ENCODE measurements at regions not wholly inside any gene's neighbourhood (a gene's known extent, or its start where the extent isn't known, plus 50 kb on each side); places are given as distances from the start of the nearest gene placed in this dataset.

- Histone ChIP-seq H3K27me3 (replicated peaks) (peaks cover 35% of the 10 kb centered on the region), H3K27ac (no peak overlapping the region), H3K36me3 (no peaks in the 10 kb centered on the region), H3K9me3 (replicated peaks) (peaks cover 4% of the 10 kb centered on the region; the same call in 1 of the 2 replicates), H3K4me1 (replicated peaks) (no peaks in the 10 kb centered on the region), H3K4me3 (no peak overlapping the region)
- DNase-seq (ENCODE audit: low read depth in 1 of 2, low spot score in 2 of 2): no peak
Observed at GRCh38 chr20:63074631-63075030, 67.9 kb upstream of the BHLHE23 start.

DNA sequence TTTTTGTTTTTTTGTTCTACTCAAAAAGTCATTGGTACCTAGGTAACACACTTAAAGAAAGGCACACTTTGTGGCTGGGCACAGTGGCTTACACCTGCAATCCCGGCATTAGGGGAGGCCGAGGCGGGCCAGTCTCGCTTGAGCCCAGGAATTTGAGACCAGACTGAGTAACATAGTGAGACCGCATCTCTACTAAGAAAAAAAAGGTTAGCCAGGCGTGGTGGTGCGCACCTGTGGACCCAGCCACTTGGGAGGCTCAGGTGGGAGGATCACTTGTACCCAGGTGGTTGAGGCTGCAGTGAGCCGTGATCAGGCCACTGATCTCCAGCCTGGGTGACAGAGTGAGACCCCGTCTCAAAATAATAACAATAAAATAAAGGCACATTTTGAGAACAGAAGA, 67.4 kb upstream of the BHLHE23 start:
- Histone ChIP-seq H3K9me3 (replicated peaks) (0 out of 2 replicates have a peak, but pooled peaks cover 4% of the 10 kb centered on the region), H3K4me3 (no peak overlapping the region), H3K27me3 (replicated peaks) (peaks cover 40% of the 10 kb centered on the region), H3K36me3 (no peaks in the 10 kb centered on the region), H3K4me1 (replicated peaks) (no peaks in the 10 kb centered on the region), H3K27ac (no peak overlapping the region)
- no peak for DNase-seq (ENCODE audit: low read depth in 1 of 2, low spot score in 2 of 2)

- Histone ChIP-seq H3K27me3 (replicated peaks) (peaks cover 45% of the 10 kb centered on the region), H3K36me3 (no peaks in the 10 kb centered on the region), H3K9me3 (replicated peaks) (0 out of 2 replicates have a peak, but pooled peaks cover 4% of the 10 kb centered on the region), H3K27ac (no peak overlapping the region), H3K4me3 (no peak overlapping the region), H3K4me1 (replicated peaks) (no peaks in the 10 kb centered on the region)
- DNase-seq (ENCODE audit: low read depth in 1 of 2, low spot score in 2 of 2): no peak
Observed at GRCh38 chr20:63073738-63074065, 66.9 kb upstream of the BHLHE23 start.

DNA sequence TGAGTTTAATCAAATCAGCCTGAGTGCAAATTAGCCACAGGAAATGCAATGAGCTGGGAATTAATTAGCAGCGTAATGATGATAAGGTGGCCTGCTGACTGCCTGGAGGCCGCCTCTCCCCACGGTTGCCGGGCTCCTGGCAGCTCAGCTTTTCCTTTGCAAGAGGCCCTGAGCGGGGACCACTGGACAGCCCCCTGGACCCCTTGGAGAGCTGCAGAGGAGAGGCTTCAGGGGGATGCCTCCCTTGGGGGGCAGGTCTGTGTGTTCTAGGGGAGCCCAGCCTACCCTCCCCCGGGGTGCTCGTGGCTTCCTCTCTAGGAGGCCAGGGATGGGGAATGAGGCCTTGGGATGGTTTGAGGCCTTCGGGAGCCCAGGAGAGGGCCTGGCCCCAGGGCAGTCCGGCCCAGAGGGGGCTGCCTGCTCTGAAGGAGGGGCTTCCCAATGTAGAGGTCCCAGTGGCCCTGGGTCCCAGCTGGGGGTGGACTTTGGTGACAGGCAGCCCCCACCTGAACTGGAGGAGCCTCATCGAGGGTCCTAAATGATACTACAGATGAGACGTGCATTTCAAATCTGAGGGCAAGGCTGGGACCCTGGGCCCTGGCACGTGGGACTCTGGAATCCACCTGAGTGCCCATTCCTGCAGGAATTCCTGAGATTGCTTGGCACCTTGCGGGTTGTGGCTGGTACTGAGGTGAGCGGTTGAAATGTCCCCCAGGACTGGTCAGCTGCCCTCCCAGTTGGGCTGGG, 66.4 kb upstream of the BHLHE23 start:
- DNase-seq (ENCODE audit: low read depth in 1 of 2, low spot score in 2 of 2): no peak
- Histone ChIP-seq H3K4me3 (no peak overlapping the region), H3K27ac (no peak overlapping the region), H3K4me1 (replicated peaks) (no peaks in the 10 kb centered on the region), H3K27me3 (replicated peaks) (peaks cover 45% of the 10 kb centered on the region), H3K36me3 (no peaks in the 10 kb centered on the region), H3K9me3 (replicated peaks) (0 out of 2 replicates have a peak, but pooled peaks cover 4% of the 10 kb centered on the region)

- Histone ChIP-seq H3K4me1 (replicated peaks) (no peaks in the 10 kb centered on the region), H3K9me3 (replicated peaks) (0 out of 2 replicates have a peak, but pooled peaks cover 2% of the 10 kb centered on the region), H3K36me3 (no peaks in the 10 kb centered on the region), H3K4me3 (no peak overlapping the region), H3K27me3 (replicated peaks) (peaks cover 49% of the 10 kb centered on the region), H3K27ac (no peak overlapping the region)
- DNase-seq (ENCODE audit: low read depth in 1 of 2, low spot score in 2 of 2): no peak
Observed at GRCh38 chr20:63072231-63072791, 65.5 kb upstream of the BHLHE23 start.

- no peak overlapping the region for H3K4me3 ChIP-seq
- H3K27ac ChIP-seq: no peak overlapping the region
- H3K27me3 ChIP-seq (replicated peaks): peaks cover 49% of the 10 kb centered on the region
- no peak for DNase-seq (ENCODE audit: low read depth in 1 of 2, low spot score in 2 of 2)
- 0 out of 2 replicates have a peak, but pooled peaks cover 2% of the 10 kb centered on the region for H3K9me3 ChIP-seq (replicated peaks)
- H3K4me1 ChIP-seq (replicated peaks): no peaks in the 10 kb centered on the region
- H3K36me3 ChIP-seq: no peaks in the 10 kb centered on the region
Observed at GRCh38 chr20:63071541-63072181, 64.9 kb upstream of the BHLHE23 start.

DNA sequence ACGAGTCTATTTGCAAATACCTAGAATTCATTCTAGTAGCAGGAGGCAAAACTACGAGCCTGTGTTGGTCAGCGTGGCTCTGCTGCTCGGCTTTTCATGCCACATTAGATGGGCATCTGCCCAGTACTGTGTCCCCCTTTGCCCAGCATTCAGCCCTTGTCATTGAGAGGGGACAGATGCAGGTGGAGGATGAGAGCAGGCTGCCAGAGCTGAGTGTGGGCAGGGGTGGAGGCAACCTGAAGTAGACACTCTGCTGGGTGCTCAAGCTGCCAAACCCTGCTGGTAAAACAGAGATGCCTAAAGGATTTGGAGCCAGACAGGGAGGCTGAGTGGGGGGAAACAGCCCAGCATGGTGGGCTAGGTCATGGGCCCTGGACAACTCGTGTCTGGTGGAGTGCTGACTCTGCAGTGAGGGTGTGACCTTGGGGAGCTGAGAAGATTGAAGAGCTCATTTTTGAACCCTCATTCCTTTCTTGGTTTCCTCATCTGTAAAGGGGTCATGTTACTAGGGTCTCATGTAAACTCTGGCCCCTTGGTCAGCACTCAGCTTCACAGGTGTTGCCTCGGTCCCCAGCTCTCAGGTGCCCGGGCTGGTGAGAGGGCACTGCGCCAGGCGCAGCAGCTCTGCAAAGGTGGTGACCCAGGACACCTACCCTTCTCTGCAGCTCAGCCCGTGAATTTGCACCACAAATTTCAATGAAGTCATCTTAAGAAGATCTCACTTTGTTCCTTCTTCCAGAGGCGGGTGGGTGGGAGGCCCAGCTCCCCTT, 64.2 kb upstream of the BHLHE23 start:
- no peak overlapping the region for H3K27ac ChIP-seq
- 0 out of 2 replicates have a peak, but pooled peaks cover 2% of the 10 kb centered on the region for H3K9me3 ChIP-seq (replicated peaks)
- no peaks in the 10 kb centered on the region for H3K4me1 ChIP-seq (replicated peaks)
- no peak overlapping the region for H3K4me3 ChIP-seq
- H3K27me3 ChIP-seq (replicated peaks): peaks cover 54% of the 10 kb centered on the region
- no peak for DNase-seq (ENCODE audit: low read depth in 1 of 2, low spot score in 2 of 2)
- H3K36me3 ChIP-seq: no peaks in the 10 kb centered on the region

GRCh38 chr20:63070301-63070625, 63.5 kb upstream of the BHLHE23 start:
- H3K36me3 ChIP-seq: no peaks in the 10 kb centered on the region
- H3K27ac ChIP-seq: no peak overlapping the region
- 0 out of 2 replicates have a peak, but pooled peaks cover 2% of the 10 kb centered on the region for H3K9me3 ChIP-seq (replicated peaks)
- DNase-seq (ENCODE audit: low read depth in 1 of 2, low spot score in 2 of 2): no peak
- no peaks in the 10 kb centered on the region for H3K4me1 ChIP-seq (replicated peaks)
- H3K4me3 ChIP-seq: no peak overlapping the region
- H3K27me3 ChIP-seq (replicated peaks): peaks cover 61% of the 10 kb centered on the region

DNA sequence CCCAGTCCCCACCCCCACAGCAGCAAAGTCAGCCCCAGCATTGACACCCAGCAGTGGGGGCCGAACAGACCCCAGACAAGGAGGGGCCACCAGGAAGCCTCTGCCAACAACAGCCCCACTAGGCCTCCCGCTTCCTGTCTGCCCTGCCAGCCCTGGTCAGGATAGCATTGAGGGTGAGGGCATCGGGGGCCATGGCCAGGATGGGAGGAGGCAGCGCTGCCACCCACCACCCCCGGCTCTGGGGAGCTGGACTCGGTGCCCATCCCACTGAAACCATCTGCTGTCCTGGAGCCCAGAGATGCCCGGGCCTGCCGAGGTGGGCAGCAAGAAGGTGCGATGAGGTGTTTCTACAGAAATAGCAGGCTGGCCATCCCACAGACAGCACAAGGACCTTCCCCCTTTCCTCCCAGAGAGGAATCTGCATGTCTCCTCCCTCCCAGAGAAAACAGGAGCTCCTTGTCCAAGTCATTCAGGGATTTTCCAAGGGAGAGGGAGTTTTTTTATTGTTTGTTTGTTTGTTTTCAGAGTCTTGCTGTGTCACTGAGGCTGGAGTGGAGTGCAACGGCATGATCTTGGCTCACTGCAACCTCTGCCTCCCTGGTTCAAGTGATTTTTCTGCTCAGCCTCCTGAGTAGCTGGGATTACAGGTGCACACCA, 62.1 kb upstream of the BHLHE23 start:
- no peak overlapping the region for H3K27ac ChIP-seq
- peaks cover 70% of the 10 kb centered on the region for H3K27me3 ChIP-seq (replicated peaks)
- 0 out of 2 replicates have a peak, but pooled peaks cover 2% of the 10 kb centered on the region for H3K9me3 ChIP-seq (replicated peaks)
- no peaks in the 10 kb centered on the region for H3K36me3 ChIP-seq
- no peak overlapping the region for H3K4me3 ChIP-seq
- H3K4me1 ChIP-seq (replicated peaks): no peaks in the 10 kb centered on the region
- no peak for DNase-seq (ENCODE audit: low read depth in 1 of 2, low spot score in 2 of 2)

DNA sequence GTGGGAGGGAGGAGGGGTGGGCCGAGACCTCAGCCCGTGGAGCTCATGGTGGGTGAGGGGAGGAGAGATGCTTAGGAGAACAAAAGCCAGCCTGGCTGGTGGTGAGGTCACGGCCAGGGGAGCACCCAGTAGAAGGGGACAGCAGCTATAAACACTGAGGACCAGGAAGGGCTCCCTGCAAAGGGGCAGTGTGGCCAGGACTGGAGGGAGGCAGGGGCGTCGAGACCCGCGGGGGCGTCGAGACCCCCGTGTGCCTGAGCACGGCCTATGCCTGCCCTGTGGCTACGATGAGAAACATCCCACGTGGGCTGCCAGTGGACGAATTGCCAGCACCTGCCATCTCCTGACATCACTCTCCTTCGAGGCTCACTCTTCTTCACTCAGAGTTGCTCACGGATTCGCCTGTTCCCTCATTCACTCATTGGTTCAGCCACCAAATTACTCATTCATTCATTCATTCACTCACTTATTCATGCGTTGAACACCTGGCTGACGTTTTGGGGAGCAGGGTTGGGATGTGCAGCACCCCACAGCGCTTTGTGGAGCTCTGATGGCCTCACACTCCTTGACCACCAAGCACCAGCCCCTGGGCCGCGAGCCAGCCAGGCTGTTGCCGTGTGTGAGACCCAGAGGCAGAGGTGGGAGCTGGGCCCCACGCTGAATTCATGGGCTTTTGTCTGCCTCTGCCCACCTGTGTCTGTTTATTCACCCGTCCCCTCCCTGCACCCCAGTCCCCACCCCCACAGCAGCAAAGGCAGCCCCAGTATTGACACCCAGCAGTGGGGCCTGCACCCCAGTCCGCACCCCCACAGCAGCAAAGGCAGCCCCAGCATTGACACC, 61.2 kb upstream of the BHLHE23 start:
- DNase-seq (ENCODE audit: low read depth in 1 of 2, low spot score in 2 of 2): no peak
- Histone ChIP-seq H3K36me3 (no peaks in the 10 kb centered on the region), H3K9me3 (replicated peaks) (0 out of 2 replicates have a peak, but pooled peaks cover 2% of the 10 kb centered on the region), H3K4me1 (replicated peaks) (no peaks in the 10 kb centered on the region), H3K27me3 (replicated peaks) (peaks cover 69% of the 10 kb centered on the region), H3K4me3 (no peak overlapping the region), H3K27ac (no peak overlapping the region)

DNA sequence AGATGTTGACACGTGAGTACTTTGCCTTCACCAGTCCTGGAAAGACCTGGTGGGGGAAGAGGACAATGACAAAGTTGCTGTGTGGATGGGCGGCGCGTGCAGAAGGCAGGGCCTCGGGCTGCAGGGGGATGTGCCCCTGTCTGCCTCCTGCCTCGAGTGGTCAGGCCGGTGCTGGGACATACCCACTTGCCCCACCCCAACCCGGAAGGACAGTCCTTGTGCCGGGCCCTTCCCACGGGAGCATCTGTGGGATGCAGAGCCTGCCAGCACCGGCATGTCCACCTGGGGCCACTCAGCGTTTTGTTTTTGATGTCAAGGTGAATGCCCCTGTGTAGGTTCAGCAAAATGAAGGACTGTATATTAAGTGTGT, 60.5 kb upstream of the BHLHE23 start:
- Histone ChIP-seq H3K4me3 (no peak overlapping the region), H3K27me3 (replicated peaks) (peaks cover 63% of the 10 kb centered on the region), H3K36me3 (no peaks in the 10 kb centered on the region), H3K27ac (no peak overlapping the region), H3K4me1 (replicated peaks) (no peaks in the 10 kb centered on the region), H3K9me3 (replicated peaks) (no peaks in the 10 kb centered on the region)
- DNase-seq (ENCODE audit: low read depth in 1 of 2, low spot score in 2 of 2): no peak

GRCh38 chr20:63066506-63067265, 59.9 kb upstream of the BHLHE23 start:
- Histone ChIP-seq H3K27me3 (replicated peaks) (peaks cover 60% of the 10 kb centered on the region), H3K27ac (no peak overlapping the region), H3K36me3 (no peaks in the 10 kb centered on the region), H3K4me1 (replicated peaks) (no peaks in the 10 kb centered on the region), H3K9me3 (replicated peaks) (no peaks in the 10 kb centered on the region), H3K4me3 (no peak overlapping the region)
- DNase-seq (ENCODE audit: low read depth in 1 of 2, low spot score in 2 of 2): no peak

Data from SJSA1 (cell line).